ENCODE measurements at regions not wholly inside any gene's neighbourhood (a gene's known extent, or its start where the extent isn't known, plus 50 kb on each side); places are given as distances from the start of the nearest gene placed in this dataset.

DNA sequence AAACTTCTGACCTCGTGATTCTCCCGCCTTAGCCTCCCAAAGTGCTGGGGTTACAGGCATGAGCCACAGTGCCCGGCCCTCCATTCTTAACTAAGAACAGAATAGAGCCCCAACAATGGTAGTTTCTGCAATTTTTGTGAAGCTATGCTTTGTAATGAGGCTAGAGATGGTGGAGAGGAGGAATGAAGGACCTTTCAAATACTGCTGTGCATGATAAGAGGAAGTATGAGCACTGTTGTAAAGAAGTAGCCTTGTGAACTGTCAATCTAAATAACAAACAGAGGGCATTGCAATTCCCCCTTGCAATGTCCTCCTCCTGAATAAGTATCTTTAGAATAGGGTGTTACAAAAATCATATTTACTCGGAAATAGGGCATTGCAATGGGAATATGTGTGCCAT lies 70.2 kb downstream of the EVX1 start:
- no peak overlapping the region for H3K4me3 ChIP-seq
- H3K27ac ChIP-seq: no peak overlapping the region
- DNase-seq (ENCODE audit: low spot score): no peak
- TF ChIP-seq POLR2AphosphoS5 (IDR thresholded peaks at IDR 0.05) (no peak), POLR2A (IDR thresholded peaks at IDR 0.05) (no peak), CTCF (IDR thresholded peaks at IDR 0.05) (no peak)
- intact Hi-C loops (cut with DNase I): no loop called here
- H3K9me3 ChIP-seq: no peaks in the 10 kb centered on the region
- H3K4me1 ChIP-seq (replicated peaks): no peaks in the 10 kb centered on the region
- H3K27me3 ChIP-seq (replicated peaks; ENCODE audit: insufficient read depth): no peaks in the 10 kb centered on the region
- 95% methylated on average over 4 of the region's 4 CpGs for WGBS
- H3K36me3 ChIP-seq: no peaks in the 10 kb centered on the region

DNA sequence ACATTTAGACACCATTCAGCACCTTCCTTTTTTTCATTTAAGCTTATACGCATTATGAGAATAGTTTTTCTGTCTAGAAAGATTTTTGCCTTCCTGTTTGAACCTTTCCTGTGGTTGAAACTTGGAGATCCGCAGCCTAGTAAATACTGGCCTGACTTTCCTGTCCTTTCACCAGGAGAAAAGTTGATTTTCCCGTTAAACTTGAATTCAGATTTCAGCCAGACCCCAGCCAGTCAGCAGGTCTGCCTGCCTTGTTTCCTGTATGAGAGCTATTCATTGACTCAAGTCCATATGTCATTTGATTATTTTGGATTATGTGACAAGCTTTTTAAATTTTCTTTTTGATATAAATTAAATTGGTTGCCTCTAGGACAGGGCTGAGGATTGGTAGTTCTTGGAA lies 71.5 kb downstream of the EVX1 start:
- Histone ChIP-seq H3K27me3 (replicated peaks; ENCODE audit: insufficient read depth) (no peaks in the 10 kb centered on the region), H3K4me3 (no peak overlapping the region), H3K27ac (peak overlapping the region in 1 of 2 donors; percentile 52), H3K9me3 (no peaks in the 10 kb centered on the region), H3K4me1 (replicated peaks) (no peaks in the 10 kb centered on the region), H3K36me3 (no peaks in the 10 kb centered on the region)
- peak; percentile 84 for TF ChIP-seq POLR2AphosphoS5 (IDR thresholded peaks at IDR 0.05)
- no peak for TF ChIP-seq CTCF (IDR thresholded peaks at IDR 0.05)
- 41% methylated on average over 3 of the region's 3 CpGs for WGBS
- peak; percentile 76 for DNase-seq (ENCODE audit: low spot score)
- intact Hi-C loops (cut with DNase I): no loop called here

GRCh38 chr7:27315066-27315465 lies 72.5 kb downstream of the EVX1 start:
- Histone ChIP-seq H3K27ac (no peak overlapping the region), H3K4me3 (no peak overlapping the region), H3K9me3 (no peaks in the 10 kb centered on the region), H3K27me3 (replicated peaks; ENCODE audit: insufficient read depth) (no peaks in the 10 kb centered on the region), H3K36me3 (no peaks in the 10 kb centered on the region), H3K4me1 (replicated peaks) (no peaks in the 10 kb centered on the region)
- DNase-seq (ENCODE audit: low spot score): no peak
- TF ChIP-seq POLR2AphosphoS5 (IDR thresholded peaks at IDR 0.05): no peak
- no peak for TF ChIP-seq CTCF (IDR thresholded peaks at IDR 0.05)
- TF ChIP-seq POLR2A (IDR thresholded peaks at IDR 0.05): no peak
- intact Hi-C loops (cut with DNase I): no loop called here
- 67% methylated on average over 5 of the region's 5 CpGs for WGBS

GRCh38 chr7:27316311-27316710 lies 73.7 kb downstream of the EVX1 start:
- H3K4me3 ChIP-seq: no peak overlapping the region
- H3K27ac ChIP-seq: no peak overlapping the region
- no peaks in the 10 kb centered on the region for H3K36me3 ChIP-seq
- 90% methylated on average over 3 of the region's 3 CpGs for WGBS
- no peak for DNase-seq (ENCODE audit: low spot score)
- TF ChIP-seq POLR2A (IDR thresholded peaks at IDR 0.05) (no peak), CTCF (IDR thresholded peaks at IDR 0.05) (no peak), POLR2AphosphoS5 (IDR thresholded peaks at IDR 0.05) (no peak)
- intact Hi-C loops (cut with DNase I): no loop called here
- no peaks in the 10 kb centered on the region for H3K27me3 ChIP-seq (replicated peaks; ENCODE audit: insufficient read depth)
- no peaks in the 10 kb centered on the region for H3K9me3 ChIP-seq
- H3K4me1 ChIP-seq (replicated peaks): no peaks in the 10 kb centered on the region

DNA sequence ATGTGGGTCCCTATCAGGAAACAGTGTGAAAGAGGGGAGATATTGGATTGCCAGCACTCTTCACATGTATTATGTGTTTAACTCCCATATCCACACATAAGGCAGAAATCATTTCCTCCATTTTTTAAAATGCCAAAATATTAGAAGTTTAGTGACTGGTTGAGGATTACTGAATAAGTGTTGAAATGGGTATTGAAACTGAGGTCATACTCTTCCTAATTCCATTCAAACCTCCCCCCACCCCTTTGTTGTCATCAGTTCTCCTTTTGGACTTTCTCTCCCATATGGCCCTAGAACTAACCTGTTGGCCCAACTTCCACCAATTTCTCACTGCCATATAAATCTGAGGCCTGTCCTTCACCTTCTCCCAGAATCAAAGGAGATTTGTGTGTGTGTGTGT lies 81.6 kb downstream of the EVX1 start:
- Histone ChIP-seq H3K4me1 (replicated peaks) (no peaks in the 10 kb centered on the region), H3K4me3 (no peak overlapping the region), H3K27ac (no peak overlapping the region), H3K27me3 (replicated peaks; ENCODE audit: insufficient read depth) (no peaks in the 10 kb centered on the region), H3K9me3 (no peaks in the 10 kb centered on the region), H3K36me3 (no peaks in the 10 kb centered on the region)
- TF ChIP-seq POLR2A (IDR thresholded peaks at IDR 0.05) (no peak), POLR2AphosphoS5 (IDR thresholded peaks at IDR 0.05) (no peak), CTCF (IDR thresholded peaks at IDR 0.05) (no peak)
- intact Hi-C loops (cut with DNase I): no loop called here
- no peak for DNase-seq (ENCODE audit: low spot score)
